ENCODE measurements at regions not wholly inside any gene's neighbourhood (a gene's known extent, or its start where the extent isn't known, plus 50 kb on each side); places are given as distances from the start of the nearest gene placed in this dataset.

DNA sequence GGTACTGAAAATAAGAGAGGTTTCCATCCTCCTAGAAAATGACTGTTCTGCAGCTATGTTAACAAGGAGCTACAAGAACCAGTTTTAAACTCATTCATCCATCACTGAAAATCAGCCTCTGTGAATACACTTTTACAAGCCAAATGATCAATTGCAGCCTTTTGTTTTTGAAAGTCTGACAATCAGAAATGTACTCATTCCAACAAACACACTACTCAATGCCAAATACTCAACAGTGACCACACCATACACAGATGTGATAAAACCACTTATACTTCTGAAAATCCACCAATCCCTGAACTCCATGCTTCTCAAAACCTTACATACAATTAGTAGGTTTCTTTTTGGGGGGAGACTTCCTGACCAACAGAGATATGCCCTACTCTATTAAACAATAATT is 663.9 kb upstream of the CHAC2 start:
- Histone ChIP-seq H3K9me3 (ENCODE audit: control insufficient read depth, insufficient read depth, low read length) (no peaks in the 10 kb centered on the region), H3K27me3 (ENCODE audit: control insufficient read depth, low read length) (no peaks in the 10 kb centered on the region), H3F3A (ENCODE audit: control insufficient read depth, insufficient read depth) (no peaks in the 10 kb centered on the region), H3K4me3 (ENCODE audit: low read length) (no peak overlapping the region), H3K27ac (ENCODE audit: low read depth, low read length) (no peak overlapping the region), H4K20me1 (ENCODE audit: control insufficient read depth, insufficient read depth, low read depth, low read length) (no peaks in the 10 kb centered on the region), H3K4me1 (ENCODE audit: control insufficient read depth, low read length) (no peaks in the 10 kb centered on the region), H3K36me3 (ENCODE audit: control insufficient read depth, low read length) (no peaks in the 10 kb centered on the region), H3K9me2 (replicated peaks; ENCODE audit: control insufficient read depth, low read length) (no peaks in the 10 kb centered on the region), H3K79me2 (ENCODE audit: control insufficient read depth, low read length) (no peaks in the 10 kb centered on the region), H3K4me2 (ENCODE audit: low read length) (no peak overlapping the region)
- TF ChIP-seq, protein P1, sequence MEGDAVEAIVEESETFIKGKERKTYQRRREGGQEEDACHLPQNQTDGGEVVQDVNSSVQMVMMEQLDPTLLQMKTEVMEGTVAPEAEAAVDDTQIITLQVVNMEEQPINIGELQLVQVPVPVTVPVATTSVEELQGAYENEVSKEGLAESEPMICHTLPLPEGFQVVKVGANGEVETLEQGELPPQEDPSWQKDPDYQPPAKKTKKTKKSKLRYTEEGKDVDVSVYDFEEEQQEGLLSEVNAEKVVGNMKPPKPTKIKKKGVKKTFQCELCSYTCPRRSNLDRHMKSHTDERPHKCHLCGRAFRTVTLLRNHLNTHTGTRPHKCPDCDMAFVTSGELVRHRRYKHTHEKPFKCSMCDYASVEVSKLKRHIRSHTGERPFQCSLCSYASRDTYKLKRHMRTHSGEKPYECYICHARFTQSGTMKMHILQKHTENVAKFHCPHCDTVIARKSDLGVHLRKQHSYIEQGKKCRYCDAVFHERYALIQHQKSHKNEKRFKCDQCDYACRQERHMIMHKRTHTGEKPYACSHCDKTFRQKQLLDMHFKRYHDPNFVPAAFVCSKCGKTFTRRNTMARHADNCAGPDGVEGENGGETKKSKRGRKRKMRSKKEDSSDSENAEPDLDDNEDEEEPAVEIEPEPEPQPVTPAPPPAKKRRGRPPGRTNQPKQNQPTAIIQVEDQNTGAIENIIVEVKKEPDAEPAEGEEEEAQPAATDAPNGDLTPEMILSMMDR (IDR thresholded peaks at IDR 0.05; ENCODE audit: low read depth, low read length, poor library complexity, severe bottlenecking): no peak
- TF ChIP-seq EZH2phosphoT487 (IDR thresholded peaks at IDR 0.05; ENCODE audit: borderline replicate concordance, low read length): no peak

- no peaks in the 10 kb centered on the region for H3K79me2 ChIP-seq (ENCODE audit: control insufficient read depth, low read length)
- H3K4me2 ChIP-seq (ENCODE audit: low read length): no peak overlapping the region
- no peaks in the 10 kb centered on the region for H3K9me3 ChIP-seq (ENCODE audit: control insufficient read depth, insufficient read depth, low read length)
- no peak overlapping the region for H3K27ac ChIP-seq (ENCODE audit: low read depth, low read length)
- TF ChIP-seq, protein P1 (IDR thresholded peaks at IDR 0.05; ENCODE audit: low read depth, low read length, poor library complexity, severe bottlenecking): no peak
- no peak for TF ChIP-seq EZH2phosphoT487 (IDR thresholded peaks at IDR 0.05; ENCODE audit: borderline replicate concordance, low read length)
- no peaks in the 10 kb centered on the region for H3K4me1 ChIP-seq (ENCODE audit: control insufficient read depth, low read length)
- no peaks in the 10 kb centered on the region for H3K27me3 ChIP-seq (ENCODE audit: control insufficient read depth, low read length)
- no peaks in the 10 kb centered on the region for H4K20me1 ChIP-seq (ENCODE audit: control insufficient read depth, insufficient read depth, low read depth, low read length)
- H3F3A ChIP-seq (ENCODE audit: control insufficient read depth, insufficient read depth): no peaks in the 10 kb centered on the region
- H3K9me2 ChIP-seq (replicated peaks; ENCODE audit: control insufficient read depth, low read length): no peaks in the 10 kb centered on the region
- H3K36me3 ChIP-seq (ENCODE audit: control insufficient read depth, low read length): no peaks in the 10 kb centered on the region
- H3K4me3 ChIP-seq (ENCODE audit: low read length): no peak overlapping the region
Observed at GRCh38 chr2:53098696-53099078, 668.9 kb upstream of the CHAC2 start.

DNA sequence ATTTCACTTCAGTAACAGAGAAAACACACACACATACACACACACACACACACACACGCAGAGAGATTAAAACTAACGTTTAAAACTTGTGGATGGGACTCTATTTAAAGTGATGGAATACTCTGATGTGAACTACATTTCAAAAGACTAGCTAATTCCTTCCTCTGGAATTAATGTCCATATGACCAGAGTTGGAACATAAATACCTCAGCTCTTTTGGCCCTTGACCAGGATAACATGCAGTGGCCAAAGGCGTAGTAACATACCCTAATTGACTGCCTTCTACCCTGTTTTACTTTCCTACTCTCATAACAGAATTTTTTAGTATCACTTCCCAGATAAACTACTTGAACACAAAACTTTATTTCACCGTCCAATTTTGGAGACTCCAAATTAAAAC is 671.3 kb upstream of the CHAC2 start:
- TF ChIP-seq EZH2phosphoT487 (IDR thresholded peaks at IDR 0.05; ENCODE audit: borderline replicate concordance, low read length): no peak
- TF ChIP-seq, protein P1 (IDR thresholded peaks at IDR 0.05; ENCODE audit: low read depth, low read length, poor library complexity, severe bottlenecking): no peak
- no peaks in the 10 kb centered on the region for H3K27me3 ChIP-seq (ENCODE audit: control insufficient read depth, low read length)
- no peaks in the 10 kb centered on the region for H3K9me3 ChIP-seq (ENCODE audit: control insufficient read depth, insufficient read depth, low read length)
- H3K4me2 ChIP-seq (ENCODE audit: low read length): no peak overlapping the region
- H3K36me3 ChIP-seq (ENCODE audit: control insufficient read depth, low read length): no peaks in the 10 kb centered on the region
- H3K27ac ChIP-seq (ENCODE audit: low read depth, low read length): no peak overlapping the region
- H3K79me2 ChIP-seq (ENCODE audit: control insufficient read depth, low read length): no peaks in the 10 kb centered on the region
- H3K4me1 ChIP-seq (ENCODE audit: control insufficient read depth, low read length): no peaks in the 10 kb centered on the region
- no peak overlapping the region for H3K4me3 ChIP-seq (ENCODE audit: low read length)
- H3K9me2 ChIP-seq (replicated peaks; ENCODE audit: control insufficient read depth, low read length): no peaks in the 10 kb centered on the region
- no peaks in the 10 kb centered on the region for H3F3A ChIP-seq (ENCODE audit: control insufficient read depth, insufficient read depth)
- no peaks in the 10 kb centered on the region for H4K20me1 ChIP-seq (ENCODE audit: control insufficient read depth, insufficient read depth, low read depth, low read length)

DNA sequence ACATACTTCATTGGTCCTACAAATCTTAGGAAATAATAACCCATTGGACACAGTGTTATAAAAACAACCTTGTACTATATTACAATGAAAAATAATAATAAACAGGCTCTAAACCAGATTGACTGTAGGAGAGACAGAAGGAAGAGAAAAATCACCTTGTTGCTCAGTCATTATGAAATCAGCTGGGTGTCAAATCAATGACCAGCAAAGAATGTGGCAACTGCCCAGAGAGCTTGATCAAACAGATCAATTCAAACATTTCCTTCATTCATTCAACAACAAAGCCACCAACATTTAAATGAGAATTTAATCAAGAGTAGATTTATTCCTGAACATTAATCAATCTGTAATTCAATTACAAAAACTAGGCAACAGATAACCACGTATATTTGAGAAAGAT is 671.9 kb upstream of the CHAC2 start:
- Histone ChIP-seq H3K36me3 (ENCODE audit: control insufficient read depth, low read length) (no peaks in the 10 kb centered on the region), H3K4me3 (ENCODE audit: low read length) (no peak overlapping the region), H3K4me1 (ENCODE audit: control insufficient read depth, low read length) (no peaks in the 10 kb centered on the region), H3K4me2 (ENCODE audit: low read length) (no peak overlapping the region), H3K9me2 (replicated peaks; ENCODE audit: control insufficient read depth, low read length) (no peaks in the 10 kb centered on the region), H3K79me2 (ENCODE audit: control insufficient read depth, low read length) (no peaks in the 10 kb centered on the region), H3K27ac (ENCODE audit: low read depth, low read length) (no peak overlapping the region), H3F3A (ENCODE audit: control insufficient read depth, insufficient read depth) (no peaks in the 10 kb centered on the region), H3K27me3 (ENCODE audit: control insufficient read depth, low read length) (no peaks in the 10 kb centered on the region), H3K9me3 (ENCODE audit: control insufficient read depth, insufficient read depth, low read length) (no peaks in the 10 kb centered on the region), H4K20me1 (ENCODE audit: control insufficient read depth, insufficient read depth, low read depth, low read length) (no peaks in the 10 kb centered on the region)
- TF ChIP-seq, protein P1 (IDR thresholded peaks at IDR 0.05; ENCODE audit: low read depth, low read length, poor library complexity, severe bottlenecking): no peak
- TF ChIP-seq EZH2phosphoT487 (IDR thresholded peaks at IDR 0.05; ENCODE audit: borderline replicate concordance, low read length): no peak

All from DOHH2 (cell line).